Loucy (cell line): ENCODE measurements at regions not wholly inside any gene's neighbourhood (a gene's known extent, or its start where the extent isn't known, plus 50 kb on each side); places are given as distances from the start of the nearest gene placed in this dataset.

Source experiments
- H2AFZ ChIP-seq: fragments of 200-600 bp; sonication (generic); 2 replicates; pipeline ENCODE4 v1.6.0; 2016; ENCODE audit warnings: antibody characterized with exemption, mild to moderate bottlenecking, low read length, moderate library complexity
- H3F3A ChIP-seq: fragments of 200-600 bp; 2 replicates; pipeline ENCODE4 v1.6.0; 2016; ENCODE audit warnings: antibody characterized with exemption, low read depth, mild to moderate bottlenecking
- H3K27me3 ChIP-seq: fragments of 200-600 bp; sonication (generic); 2 replicates; pipeline ENCODE4 v1.6.1; 2014; ENCODE audit warnings: low read length, mild to moderate bottlenecking; ENCODE audit not compliant: insufficient read depth, poor library complexity, severe bottlenecking
- H3K36me3 ChIP-seq: fragments of 200-600 bp; sonication (generic); 2 replicates; pipeline ENCODE4 v1.6.1; 2016; ENCODE audit warnings: low read length; ENCODE audit not compliant: insufficient read depth
- H3K4me1 ChIP-seq: fragments of 200-600 bp; sonication (generic); 2 replicates; pipeline ENCODE4 v1.5.1; 2014; ENCODE audit warnings: low read length, mild to moderate bottlenecking; ENCODE audit not compliant: insufficient read depth, poor library complexity, severe bottlenecking
- H3K4me2 ChIP-seq: fragments of 200-600 bp; sonication (generic); 2 replicates; pipeline ENCODE4 v1.6.0; 2014; ENCODE audit warnings: antibody characterized with exemption, low read length, low read depth, mild to moderate bottlenecking; ENCODE audit not compliant: poor library complexity, severe bottlenecking
- H3K4me3 ChIP-seq: fragments of 200-600 bp; sonication (generic); 2 replicates; pipeline ENCODE4 v1.5.1; 2014; ENCODE audit warnings: low read length, mild to moderate bottlenecking, mixed read lengths; ENCODE audit not compliant: poor library complexity, severe bottlenecking
- H3K79me2 ChIP-seq: fragments of 200-600 bp; sonication (generic); 2 replicates; pipeline ENCODE4 v1.6.1; 2014; ENCODE audit warnings: low read length; ENCODE audit not compliant: insufficient read depth
- H3K9ac ChIP-seq: fragments of 200-600 bp; sonication (generic); 2 replicates; pipeline ENCODE4 v1.6.0; 2014; ENCODE audit warnings: mild to moderate bottlenecking, low read depth, low read length, moderate library complexity; ENCODE audit not compliant: poor library complexity, severe bottlenecking
- H3K9me2 ChIP-seq: fragments of 200-600 bp; sonication (generic); replicated peaks from 2 replicates; pipeline ENCODE4 v1.6.1; 2016; ENCODE audit warnings: low read depth, low read length, mixed read lengths
- H3K9me3 ChIP-seq: fragments of 200-600 bp; sonication (generic); 2 replicates; pipeline ENCODE4 v1.6.1; 2014; ENCODE audit warnings: mild to moderate bottlenecking, antibody characterized with exemption, low read length, low read depth; ENCODE audit not compliant: insufficient read depth
- H4K20me1 ChIP-seq: fragments of 200-600 bp; sonication (generic); 2 replicates; pipeline ENCODE4 v1.6.0; 2014; ENCODE audit warnings: antibody characterized with exemption, low read length, mild to moderate bottlenecking; ENCODE audit not compliant: insufficient read depth, poor library complexity, severe bottlenecking
- EZH2phosphoT487 ChIP-seq: fragments of 200-600 bp; IDR thresholded peaks from 2 replicates; pipeline ENCODE4 v1.6.1; 2018; ENCODE audit warnings: antibody characterized with exemption, mild to moderate bottlenecking, moderate library complexity, borderline replicate concordance
- TF ChIP-seq, protein P1 (sequence below): fragments of 200-600 bp; sonication (generic); conservative IDR thresholded peaks from 2 replicates; pipeline ENCODE4 v1.5.1; 2014; ENCODE audit warnings: mild to moderate bottlenecking, antibody characterized with exemption, low read length

- H2AFZ ChIP-seq: no peak overlapping the region
- TF ChIP-seq, protein P1, sequence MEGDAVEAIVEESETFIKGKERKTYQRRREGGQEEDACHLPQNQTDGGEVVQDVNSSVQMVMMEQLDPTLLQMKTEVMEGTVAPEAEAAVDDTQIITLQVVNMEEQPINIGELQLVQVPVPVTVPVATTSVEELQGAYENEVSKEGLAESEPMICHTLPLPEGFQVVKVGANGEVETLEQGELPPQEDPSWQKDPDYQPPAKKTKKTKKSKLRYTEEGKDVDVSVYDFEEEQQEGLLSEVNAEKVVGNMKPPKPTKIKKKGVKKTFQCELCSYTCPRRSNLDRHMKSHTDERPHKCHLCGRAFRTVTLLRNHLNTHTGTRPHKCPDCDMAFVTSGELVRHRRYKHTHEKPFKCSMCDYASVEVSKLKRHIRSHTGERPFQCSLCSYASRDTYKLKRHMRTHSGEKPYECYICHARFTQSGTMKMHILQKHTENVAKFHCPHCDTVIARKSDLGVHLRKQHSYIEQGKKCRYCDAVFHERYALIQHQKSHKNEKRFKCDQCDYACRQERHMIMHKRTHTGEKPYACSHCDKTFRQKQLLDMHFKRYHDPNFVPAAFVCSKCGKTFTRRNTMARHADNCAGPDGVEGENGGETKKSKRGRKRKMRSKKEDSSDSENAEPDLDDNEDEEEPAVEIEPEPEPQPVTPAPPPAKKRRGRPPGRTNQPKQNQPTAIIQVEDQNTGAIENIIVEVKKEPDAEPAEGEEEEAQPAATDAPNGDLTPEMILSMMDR: no peak
- no peak for TF ChIP-seq EZH2phosphoT487
Measured at GRCh38 chr3:98644168-98644567, 50.8 kb upstream of the CPOX start.

GRCh38 chr3:98645039-98645438 lies 51.6 kb upstream of the CPOX start:
- Histone ChIP-seq H3K9me3 (no peaks in the 10 kb centered on the region), H3F3A (no peaks in the 10 kb centered on the region), H4K20me1 (no peaks in the 10 kb centered on the region), H3K4me2 (no peak overlapping the region), H3K9me2 (no peaks in the 10 kb centered on the region), H3K36me3 (no peaks in the 10 kb centered on the region), H3K4me1 (no peaks in the 10 kb centered on the region), H3K27me3 (no peaks in the 10 kb centered on the region), H2AFZ (no peak overlapping the region), H3K4me3 (no peak overlapping the region), H3K9ac (no peak overlapping the region), H3K79me2 (no peaks in the 10 kb centered on the region)
- TF ChIP-seq, protein P1: no peak
- no peak for TF ChIP-seq EZH2phosphoT487

More at GRCh38 chr3:98644168-98644567, 50.8 kb upstream of the CPOX start:
- H3K4me1 ChIP-seq: no peaks in the 10 kb centered on the region
- H3K9me2 ChIP-seq: no peaks in the 10 kb centered on the region
- H3K4me2 ChIP-seq: no peak overlapping the region
- no peak overlapping the region for H3K4me3 ChIP-seq
- no peaks in the 10 kb centered on the region for H3F3A ChIP-seq
- no peaks in the 10 kb centered on the region for H3K27me3 ChIP-seq
- no peaks in the 10 kb centered on the region for H4K20me1 ChIP-seq
- no peak overlapping the region for H3K9ac ChIP-seq
- H3K79me2 ChIP-seq: no peaks in the 10 kb centered on the region
- H3K9me3 ChIP-seq: no peaks in the 10 kb centered on the region
- no peaks in the 10 kb centered on the region for H3K36me3 ChIP-seq

DNA sequence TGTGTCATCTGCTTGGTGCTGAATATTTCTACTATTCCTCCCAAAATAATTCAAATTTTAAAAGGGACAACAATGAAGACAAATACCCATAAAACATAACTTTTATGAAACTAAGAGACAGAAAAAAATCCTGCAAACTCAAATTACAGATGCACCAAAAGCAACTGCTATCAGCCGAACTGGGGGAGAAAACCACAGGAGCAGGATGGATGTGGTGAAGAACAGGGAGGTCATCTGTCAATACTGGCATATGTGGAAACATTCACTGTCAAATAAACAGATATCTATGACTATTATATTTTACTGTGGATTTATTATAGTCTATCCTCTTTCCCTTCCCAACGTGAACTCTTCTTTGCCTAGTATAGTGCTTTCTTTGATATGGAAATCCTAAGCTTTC lies 53.3 kb upstream of the CPOX start:
- Histone ChIP-seq H4K20me1 (no peaks in the 10 kb centered on the region), H3K9ac (no peak overlapping the region), H3K4me1 (no peaks in the 10 kb centered on the region), H3K27me3 (no peaks in the 10 kb centered on the region), H3K36me3 (no peaks in the 10 kb centered on the region), H3K9me2 (no peaks in the 10 kb centered on the region), H3K9me3 (no peaks in the 10 kb centered on the region), H3F3A (no peaks in the 10 kb centered on the region), H3K79me2 (no peaks in the 10 kb centered on the region), H3K4me2 (no peak overlapping the region), H2AFZ (no peak overlapping the region), H3K4me3 (no peak overlapping the region)
- TF ChIP-seq EZH2phosphoT487: no peak
- TF ChIP-seq, protein P1: no peak
